ENCODE measurements at regions not wholly inside any gene's neighbourhood (a gene's known extent, or its start where the extent isn't known, plus 50 kb on each side); places are given as distances from the start of the nearest gene placed in this dataset.

- TF ChIP-seq, protein P1, sequence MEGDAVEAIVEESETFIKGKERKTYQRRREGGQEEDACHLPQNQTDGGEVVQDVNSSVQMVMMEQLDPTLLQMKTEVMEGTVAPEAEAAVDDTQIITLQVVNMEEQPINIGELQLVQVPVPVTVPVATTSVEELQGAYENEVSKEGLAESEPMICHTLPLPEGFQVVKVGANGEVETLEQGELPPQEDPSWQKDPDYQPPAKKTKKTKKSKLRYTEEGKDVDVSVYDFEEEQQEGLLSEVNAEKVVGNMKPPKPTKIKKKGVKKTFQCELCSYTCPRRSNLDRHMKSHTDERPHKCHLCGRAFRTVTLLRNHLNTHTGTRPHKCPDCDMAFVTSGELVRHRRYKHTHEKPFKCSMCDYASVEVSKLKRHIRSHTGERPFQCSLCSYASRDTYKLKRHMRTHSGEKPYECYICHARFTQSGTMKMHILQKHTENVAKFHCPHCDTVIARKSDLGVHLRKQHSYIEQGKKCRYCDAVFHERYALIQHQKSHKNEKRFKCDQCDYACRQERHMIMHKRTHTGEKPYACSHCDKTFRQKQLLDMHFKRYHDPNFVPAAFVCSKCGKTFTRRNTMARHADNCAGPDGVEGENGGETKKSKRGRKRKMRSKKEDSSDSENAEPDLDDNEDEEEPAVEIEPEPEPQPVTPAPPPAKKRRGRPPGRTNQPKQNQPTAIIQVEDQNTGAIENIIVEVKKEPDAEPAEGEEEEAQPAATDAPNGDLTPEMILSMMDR (IDR thresholded peaks at IDR 0.05), result no peak
- TF ChIP-seq EP300 (IDR thresholded peaks at IDR 0.05) (no peak), POLR2AphosphoS5 (IDR thresholded peaks at IDR 0.05) (no peak), POLR2A (IDR thresholded peaks at IDR 0.05) (no peak)
These were observed 601.8 kb downstream of the SLC16A7 start for GRCh38 chr12:60197589-60197988.

All from sigmoid colon (tissue), 4 donors.